HG03558 (cell line): ENCODE measurements at regions not wholly inside any gene's neighbourhood (a gene's known extent, or its start where the extent isn't known, plus 50 kb on each side); places are given as distances from the start of the nearest gene placed in this dataset.

Experiments used
- ATAC-seq: cut with Tn5 transposase; IDR thresholded peaks from one replicate; pipeline ENCODE4 v1.9.1; 2021; ENCODE audit warnings: moderate number of reproducible peaks; ENCODE audit not compliant: unreplicated experiment; ENCODE audit errors: extremely low read depth

- ATAC-seq = no peak
These were observed 114.1 kb upstream of the RPL38 start for GRCh38 chr17:74089380-74089779.

- no peak for ATAC-seq
These were observed 113.5 kb upstream of the RPL38 start for GRCh38 chr17:74089869-74090464.

GRCh38 chr17:74094651-74095050 lies 108.8 kb upstream of the RPL38 start:
- ATAC-seq = no peak

GRCh38 chr17:74096456-74096855 lies 107.0 kb upstream of the RPL38 start:
- no peak for ATAC-seq

- no peak for ATAC-seq
These were observed 105.9 kb upstream of the RPL38 start for GRCh38 chr17:74097450-74098135.

- no peak for ATAC-seq
These were observed 105.1 kb upstream of the RPL38 start for GRCh38 chr17:74098136-74099024.

- ATAC-seq = no peak
These were observed 103.8 kb upstream of the RPL38 start for GRCh38 chr17:74099442-74100340.

GRCh38 chr17:74104921-74105320 lies 98.6 kb upstream of the RPL38 start:
- no peak for ATAC-seq

- ATAC-seq = no peak
These were observed 96.4 kb upstream of the RPL38 start for GRCh38 chr17:74107107-74107506.

- no peak for ATAC-seq
These were observed 95.3 kb upstream of the RPL38 start for GRCh38 chr17:74108126-74108705.

GRCh38 chr17:74110467-74110866 lies 93.0 kb upstream of the RPL38 start:
- no peak for ATAC-seq

- ATAC-seq = no peak
These were observed 90.2 kb upstream of the RPL38 start for GRCh38 chr17:74113326-74113725.

- no peak for ATAC-seq
These were observed 89.5 kb upstream of the RPL38 start for GRCh38 chr17:74113952-74114351.

- ATAC-seq = no peak
These were observed 88.5 kb upstream of the RPL38 start for GRCh38 chr17:74114881-74115470.

- no peak for ATAC-seq
These were observed 87.9 kb upstream of the RPL38 start for GRCh38 chr17:74115586-74115985.

- ATAC-seq = no peak
These were observed 87.3 kb upstream of the RPL38 start for GRCh38 chr17:74116087-74116717.

- no peak for ATAC-seq
These were observed 86.3 kb upstream of the RPL38 start for GRCh38 chr17:74117087-74117698.

GRCh38 chr17:74117999-74118421 lies 85.5 kb upstream of the RPL38 start:
- ATAC-seq = no peak

GRCh38 chr17:74118504-74118903 lies 85.0 kb upstream of the RPL38 start:
- no peak for ATAC-seq
